Activated T-cell treated with anti-CD3 and anti-CD28 coated beads, Interleukin-2, amount 50 U/mL, for 48 hours (primary cell): ENCODE measurements at regions not wholly inside any gene's neighbourhood (a gene's known extent, or its start where the extent isn't known, plus 50 kb on each side); places are given as distances from the start of the nearest gene placed in this dataset.
"Not testable (repeated sequence)": the region's sequence is repeated elsewhere in the genome, so short reads cannot be mapped to it uniquely, and the experiment has no call there.

Source experiments
- DNase-seq, 2 experiments: peaks; one replicate each; pipeline ENCODE4 v3.0.0-alpha.2; 2020

DNA sequence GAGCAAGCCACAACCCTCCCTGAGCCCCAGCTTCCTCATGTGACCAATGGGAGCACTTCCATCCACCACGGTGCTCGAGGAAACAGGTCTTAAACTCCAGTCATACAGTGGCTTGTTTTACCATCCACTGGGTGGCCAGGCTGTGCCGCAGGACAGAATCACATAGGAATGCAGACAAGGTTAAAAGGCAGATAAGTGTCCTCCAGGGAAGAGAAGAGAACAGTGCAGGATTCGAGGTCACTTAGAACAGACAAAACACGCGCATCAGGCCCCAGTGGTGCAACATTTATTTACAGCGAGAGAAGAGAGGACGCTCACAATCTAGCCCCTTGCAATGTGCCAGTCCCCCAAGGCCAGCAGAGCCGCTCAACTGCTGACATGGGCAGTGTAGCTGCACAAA, 92.8 kb downstream of the TMEM130 start:
- no peak for DNase-seq

DNA sequence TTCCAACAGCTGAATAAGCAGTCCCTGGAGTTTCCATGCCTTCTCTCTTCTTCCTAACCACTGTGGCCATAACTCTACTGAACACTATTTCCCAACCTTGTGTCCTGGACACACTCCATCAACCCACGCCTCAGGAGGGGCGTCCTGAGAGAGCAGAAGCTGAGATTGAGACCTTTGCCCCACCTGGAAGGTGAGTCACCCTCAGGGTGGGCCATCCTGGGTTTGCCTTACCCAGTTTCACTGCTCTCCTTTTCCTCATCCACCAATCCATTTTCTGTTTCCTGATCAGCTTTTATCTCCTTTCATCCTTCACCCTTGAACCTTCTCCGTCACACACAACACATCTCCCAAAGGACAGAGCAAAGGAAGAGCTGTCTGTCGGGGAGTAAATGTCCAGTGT, 91.4 kb downstream of the TMEM130 start:
- DNase-seq = no peak

DNA sequence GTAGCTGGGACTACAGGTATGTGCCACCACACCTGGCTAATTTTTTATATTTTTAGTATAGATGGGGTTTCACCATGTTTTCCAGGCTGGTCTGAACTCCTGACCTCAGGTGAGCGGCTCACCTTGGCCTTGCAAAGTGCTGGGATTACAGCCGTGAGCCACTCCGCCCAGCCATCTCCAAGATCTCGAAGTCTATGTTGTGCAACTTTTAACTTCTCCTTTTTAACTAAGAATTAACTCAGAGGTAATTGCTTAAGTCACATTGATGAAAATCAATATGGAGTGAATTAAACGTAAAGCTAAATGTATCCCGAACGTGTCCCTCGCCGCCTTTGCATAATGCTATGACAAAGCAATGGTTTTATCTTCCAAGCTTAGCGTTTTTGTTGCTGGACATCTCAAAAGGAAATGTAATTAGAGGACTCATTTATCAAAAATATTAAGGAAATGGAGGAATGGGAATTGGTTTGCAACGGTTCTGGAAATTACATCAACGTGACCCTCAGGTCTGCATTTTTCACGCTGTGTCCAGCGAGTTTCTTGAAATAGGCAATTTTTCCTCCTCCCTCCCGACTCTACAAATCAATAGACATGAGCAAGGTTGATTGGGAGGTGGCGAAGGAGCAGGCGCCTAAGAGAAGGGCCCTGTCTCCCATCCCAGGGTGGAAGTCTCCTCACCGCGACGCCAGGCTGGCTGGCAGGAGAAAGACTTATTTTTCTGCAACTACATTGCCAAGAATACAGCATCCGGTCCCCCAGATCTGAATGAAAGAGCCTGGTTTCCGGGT, 89.8 kb downstream of the TMEM130 start:
- no peak for DNase-seq

DNA sequence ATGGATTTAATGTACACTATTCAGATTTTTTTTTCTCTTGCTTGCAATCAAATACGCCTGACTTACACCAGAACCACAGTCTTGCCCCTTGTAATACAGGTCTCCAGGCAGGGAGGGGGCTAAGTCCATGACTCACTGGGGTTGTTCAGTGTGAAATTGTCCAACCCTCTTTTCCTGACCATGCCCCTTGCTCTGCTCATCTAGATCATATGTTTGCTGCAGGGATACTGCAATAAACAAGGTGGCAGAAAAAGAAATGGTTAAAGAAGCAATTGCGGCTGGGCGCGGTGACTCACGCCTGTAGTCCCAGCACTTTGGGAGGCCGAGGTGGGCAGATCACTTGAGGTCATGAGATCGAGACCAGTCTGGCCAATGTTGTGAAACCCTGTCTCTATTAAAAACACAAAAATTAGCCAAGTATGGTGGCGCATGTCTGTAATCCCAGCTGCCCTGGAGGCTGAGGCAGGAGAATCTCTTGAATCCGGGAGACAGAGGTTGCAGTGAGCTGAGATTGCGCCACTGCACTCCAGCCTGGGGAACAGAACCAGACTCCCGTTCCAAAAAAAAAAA, 85.5 kb downstream of the TMEM130 start:
- DNase-seq = no peak

DNA sequence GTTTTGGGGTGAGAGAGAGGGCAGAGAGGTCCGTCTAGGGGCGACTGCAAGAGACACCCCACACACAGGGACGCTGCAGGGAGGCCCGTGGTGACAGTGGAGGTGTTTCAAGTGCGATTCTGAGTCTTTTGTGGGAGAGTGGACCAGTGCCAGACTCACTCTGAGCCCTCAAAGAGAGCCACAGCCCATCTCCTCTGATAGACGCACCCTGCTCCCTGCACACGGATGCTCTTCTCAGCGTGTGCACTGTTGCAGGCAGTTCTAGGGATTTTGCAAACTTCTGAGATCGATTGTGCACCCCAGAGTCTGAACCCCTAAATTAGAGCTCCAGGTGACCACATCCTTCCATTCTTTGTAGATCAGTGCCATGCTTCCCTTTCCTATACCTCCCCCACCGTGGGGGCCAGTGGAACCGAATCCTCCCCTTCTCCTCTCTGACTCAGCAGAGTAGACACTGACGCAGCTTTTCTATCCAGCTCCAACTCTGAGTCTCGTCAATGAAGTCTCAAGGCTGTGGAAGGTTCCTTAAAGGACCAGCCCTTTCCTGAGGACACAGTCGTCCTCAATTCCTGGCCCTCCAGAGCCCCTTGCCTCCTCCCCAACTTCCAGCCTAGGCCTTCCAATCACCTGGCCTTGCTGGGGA, 83.8 kb downstream of the TMEM130 start:
- no peak for DNase-seq

DNA sequence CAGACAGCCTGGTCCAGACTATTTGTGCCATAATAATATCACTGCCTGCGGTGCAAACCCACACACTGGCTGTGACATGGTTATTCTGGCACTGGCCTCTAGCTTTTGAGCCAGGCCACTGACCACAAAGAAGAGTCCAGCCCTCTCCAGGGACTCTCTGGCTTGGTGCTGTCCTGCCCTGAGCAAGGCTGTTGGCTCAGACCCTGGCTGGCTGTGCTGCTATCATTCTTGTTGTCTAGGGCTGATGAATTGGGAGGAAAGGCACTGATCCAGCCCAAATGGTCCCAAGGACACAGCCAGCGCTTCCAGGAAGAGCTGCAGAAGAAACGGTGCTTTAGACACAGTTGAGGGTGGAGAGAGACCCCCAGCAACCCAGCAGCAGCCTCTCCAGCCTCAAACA, 80.8 kb downstream of the TMEM130 start:
- DNase-seq = no peak

DNA sequence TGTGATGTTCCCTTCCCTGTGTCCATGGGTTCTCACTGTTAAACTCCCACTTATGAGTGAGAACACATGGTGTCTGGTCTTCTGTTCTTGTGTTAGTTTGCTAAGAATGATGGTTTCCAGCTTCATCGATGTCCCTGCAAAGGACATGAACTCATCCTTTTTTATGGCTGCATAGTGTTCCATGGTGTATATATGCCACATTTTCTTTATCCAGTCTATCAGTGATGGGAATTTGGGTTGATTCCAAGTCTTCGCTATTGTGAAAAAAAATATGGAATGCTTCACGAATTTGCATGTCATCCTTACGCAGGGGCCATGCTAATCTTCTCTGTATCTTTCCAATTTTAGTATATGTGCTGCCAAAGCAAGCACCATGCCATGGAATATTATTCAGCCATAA, 75.4 kb downstream of the TMEM130 start:
- not testable (repeated sequence) for DNase-seq

DNA sequence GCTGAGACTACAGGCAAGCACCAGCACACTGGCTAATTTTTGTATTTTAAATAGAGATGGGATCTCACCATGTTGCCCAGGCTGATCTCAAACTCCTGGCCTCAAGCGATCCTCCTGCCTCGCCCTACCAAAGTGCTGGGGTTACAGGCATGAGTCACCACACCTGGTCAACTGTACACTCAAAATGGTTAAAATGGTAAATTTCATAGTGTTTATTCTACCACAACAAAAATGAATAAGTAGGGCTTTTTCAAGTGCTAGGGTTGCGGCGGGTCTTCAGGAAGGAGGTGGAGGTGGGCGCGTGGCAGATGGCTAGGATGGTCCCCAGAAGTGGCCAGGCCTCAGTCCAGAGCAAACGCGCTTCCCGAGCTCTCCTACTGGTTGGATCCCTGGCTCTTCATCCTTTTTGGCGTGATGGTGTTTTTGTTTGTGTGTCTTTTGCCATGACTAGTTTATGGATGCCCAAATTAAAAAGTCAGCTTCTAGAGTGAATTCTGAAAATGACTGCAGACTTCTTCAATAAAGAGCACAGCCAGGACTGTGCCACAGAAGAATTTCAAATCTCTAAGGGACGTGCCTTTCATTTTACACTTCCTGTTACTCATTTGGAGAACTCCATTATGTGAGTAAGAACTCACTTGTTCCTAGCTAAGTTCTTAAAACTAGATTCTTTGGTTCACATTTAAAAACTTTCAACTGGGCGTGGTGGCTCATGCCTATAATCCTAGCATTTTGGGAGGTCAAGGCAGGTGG, 73.9 kb downstream of the TMEM130 start:
- DNase-seq = no peak
